Tibial nerve (tissue), 4 donors: ENCODE measurements at regions not wholly inside any gene's neighbourhood (a gene's known extent, or its start where the extent isn't known, plus 50 kb on each side); places are given as distances from the start of the nearest gene placed in this dataset.

ENCODE experiments used
- DNase-seq, 2 donors: peaks; one replicate each; pipeline ENCODE4 v3.0.0-alpha.2; 2019; ENCODE audit warnings: low spot score in 2 of 2
- H3K27ac ChIP-seq, 4 donors: fragments of 200-600 bp; sonication (generic) in 3 of 4; one replicate each; pipeline ENCODE4 v1.5.1; 2017 to 2019; ENCODE audit warnings: mild to moderate bottlenecking in 1 of 4
- H3K27me3 ChIP-seq, 2 donors: fragments of 200-600 bp; sonication (generic) in 1 of 2; one replicate each; pipeline versions ENCODE4 v1.5.1 to v1.6.0; 2017 to 2019
- H3K36me3 ChIP-seq, 3 donors: fragments of 200-600 bp; sonication (generic); one replicate each; pipeline ENCODE4 v1.5.1; 2018 to 2019
- H3K4me1 ChIP-seq, 4 donors: fragments of 200-600 bp; sonication (generic) in 3 of 4; one replicate each; pipeline ENCODE4 v1.5.1; 2017 to 2019
- H3K4me3 ChIP-seq, 4 donors: fragments of 200-600 bp; sonication (generic) in 3 of 4; one replicate each; pipeline ENCODE4 v1.5.1; 2017 to 2019; ENCODE audit warnings: mild to moderate bottlenecking in 1 of 4, moderate library complexity in 1 of 4
- H3K9me3 ChIP-seq, 4 donors: fragments of 200-600 bp; sonication (generic) in 3 of 4; one replicate each; pipeline ENCODE4 v1.5.1; 2017 to 2019
- CTCF ChIP-seq, 5 experiments: fragments of 200-600 bp in 3 of 5; fragments of 450-650 bp in 2 of 5; sonication (generic) in 3 of 5; IDR thresholded peaks; one replicate each; pipeline ENCODE4 v1.5.1; 2016 to 2019; ENCODE audit warnings: antibody characterized with exemption in 5 of 5, mild to moderate bottlenecking in 3 of 5, moderate library complexity in 2 of 5
- EP300 ChIP-seq, 2 donors: sonication (generic); formaldehyde crosslinking; IDR thresholded peaks; one replicate each; pipeline ENCODE4 v1.6.1; 2017; ENCODE audit warnings: antibody characterized with exemption in 2 of 2, mild to moderate bottlenecking in 1 of 2
- POLR2A ChIP-seq, 2 donors: fragments of 450-650 bp; IDR thresholded peaks; one replicate each; pipeline ENCODE4 v1.6.1; 2017; ENCODE audit warnings: antibody characterized with exemption in 2 of 2, mild to moderate bottlenecking in 2 of 2, moderate library complexity in 2 of 2
- WGBS, 2 donors: methylation state at CpG; one replicate each; pipeline ENCODE4 v1.1.5; 2018; 5-methylcytosine and 5-hydroxymethylcytosine counted together

- TF ChIP-seq CTCF (IDR thresholded peaks at IDR 0.05), result no peak
- TF ChIP-seq EP300 (IDR thresholded peaks at IDR 0.05), result no peak
- TF ChIP-seq POLR2A (IDR thresholded peaks at IDR 0.05), result no peak
- H3K4me1 ChIP-seq, result no peaks in the 10 kb centered on the region
- H3K4me3 ChIP-seq, result no peak overlapping the region
- H3K27me3 ChIP-seq, result no peaks in the 10 kb centered on the region
- no peaks in the 10 kb centered on the region for H3K36me3 ChIP-seq
- peaks cover 0 to 20% (median 0%) of the 10 kb centered on the region in 4 donors for H3K9me3 ChIP-seq
- no peak overlapping the region for H3K27ac ChIP-seq
- 59 to 63% methylated on average over 7 of the region's 7 CpGs for WGBS, 2 donors
- DNase-seq, result no peak
These were observed 143.1 kb downstream of the QRSL1 start for GRCh38 chr6:106772270-106773142.

- no peak overlapping the region for H3K27ac ChIP-seq
- no peaks in the 10 kb centered on the region for H3K27me3 ChIP-seq
- H3K4me1 ChIP-seq, result no peaks in the 10 kb centered on the region
- H3K9me3 ChIP-seq, result peaks cover 0 to 20% (median 0%) of the 10 kb centered on the region in 4 donors
- no peaks in the 10 kb centered on the region for H3K36me3 ChIP-seq
- 78 to 85% methylated on average over 4 of the region's 4 CpGs for WGBS, 2 donors
- no peak overlapping the region for H3K4me3 ChIP-seq
- DNase-seq, result no peak
- TF ChIP-seq EP300 (IDR thresholded peaks at IDR 0.05), result no peak
- no peak for TF ChIP-seq CTCF (IDR thresholded peaks at IDR 0.05)
- no peak for TF ChIP-seq POLR2A (IDR thresholded peaks at IDR 0.05)
These were observed 142.4 kb downstream of the QRSL1 start for GRCh38 chr6:106771822-106772221.

- Histone ChIP-seq H3K4me3 (no peak overlapping the region), H3K27me3 (no peaks in the 10 kb centered on the region), H3K36me3 (no peaks in the 10 kb centered on the region), H3K9me3 (peaks cover 0 to 20% (median 0%) of the 10 kb centered on the region in 4 donors), H3K27ac (no peak overlapping the region), H3K4me1 (no peaks in the 10 kb centered on the region)
- DNase-seq, result no peak
- no peak for TF ChIP-seq CTCF (IDR thresholded peaks at IDR 0.05)
- no peak for TF ChIP-seq EP300 (IDR thresholded peaks at IDR 0.05)
- no peak for TF ChIP-seq POLR2A (IDR thresholded peaks at IDR 0.05)
- WGBS, 2 donors, result 97 to 100% methylated on average over 1 of the region's 1 CpG
These were observed 141.3 kb downstream of the QRSL1 start for GRCh38 chr6:106770663-106771062.

- 82 to 97% methylated on average over 1 of the region's 1 CpG for WGBS, 2 donors
- H3K27ac ChIP-seq, result no peak overlapping the region
- DNase-seq, result no peak
- peaks cover 0 to 20% (median 0%) of the 10 kb centered on the region in 4 donors for H3K9me3 ChIP-seq
- H3K4me1 ChIP-seq, result no peaks in the 10 kb centered on the region
- no peaks in the 10 kb centered on the region for H3K36me3 ChIP-seq
- H3K27me3 ChIP-seq, result no peaks in the 10 kb centered on the region
- TF ChIP-seq CTCF (IDR thresholded peaks at IDR 0.05) (no peak), POLR2A (IDR thresholded peaks at IDR 0.05) (no peak), EP300 (IDR thresholded peaks at IDR 0.05) (no peak)
- H3K4me3 ChIP-seq, result no peak overlapping the region
These were observed 140.7 kb downstream of the QRSL1 start for GRCh38 chr6:106770081-106770480.

GRCh38 chr6:106767271-106767670, 137.9 kb downstream of the QRSL1 start:
- DNase-seq, result no peak
- H3K27me3 ChIP-seq, result no peaks in the 10 kb centered on the region
- H3K27ac ChIP-seq, result no peak overlapping the region
- WGBS, 2 donors, result 85 to 88% methylated on average over 1 of the region's 1 CpG
- H3K9me3 ChIP-seq, result peaks cover 0 to 23% (median 0%) of the 10 kb centered on the region in 4 donors
- TF ChIP-seq CTCF (IDR thresholded peaks at IDR 0.05) (no peak), POLR2A (IDR thresholded peaks at IDR 0.05) (no peak), EP300 (IDR thresholded peaks at IDR 0.05) (no peak)
- no peaks in the 10 kb centered on the region for H3K36me3 ChIP-seq
- H3K4me1 ChIP-seq, result no peaks in the 10 kb centered on the region
- H3K4me3 ChIP-seq, result no peak overlapping the region
